Neuronal stem cell (in vitro differentiated cells): ENCODE measurements at regions not wholly inside any gene's neighbourhood (a gene's known extent, or its start where the extent isn't known, plus 50 kb on each side); places are given as distances from the start of the nearest gene placed in this dataset. TPM values are rescaled to one million over a fixed set of nuclear protein-coding genes. Genes with fewer than 3 reads are reported as not detected.

Experiments
- small RNA-seq: library from polyadenylated mRNA; stranded (forward); fragments of <200 nt; extraction: miRNeasy Mini kit (QIAGEN cat#:217004); gene quantifications from one replicate; pipeline ENCODE3, GENCODE V24; 2013; ENCODE audit not compliant: insufficient read depth

Small RNA genes lying in the stretch of these regions (small RNA-seq; reads per million reads assigned to genes)
- gene AC108706.1, result not detected
- not detected for gene RNU6-1129P
